ENCODE measurements at regions not wholly inside any gene's neighbourhood (a gene's known extent, or its start where the extent isn't known, plus 50 kb on each side); places are given as distances from the start of the nearest gene placed in this dataset.

- DNase-seq (ENCODE audit: low spot score): no peak
These were observed 205.6 kb downstream of the PSAT1 start for GRCh38 chr9:78502566-78502965.

- no peak for DNase-seq (ENCODE audit: low spot score)
These were observed 208.6 kb downstream of the PSAT1 start for GRCh38 chr9:78505546-78505945.

GRCh38 chr9:78507037-78507436 is 210.1 kb downstream of the PSAT1 start:
- no peak for DNase-seq (ENCODE audit: low spot score)

DNA sequence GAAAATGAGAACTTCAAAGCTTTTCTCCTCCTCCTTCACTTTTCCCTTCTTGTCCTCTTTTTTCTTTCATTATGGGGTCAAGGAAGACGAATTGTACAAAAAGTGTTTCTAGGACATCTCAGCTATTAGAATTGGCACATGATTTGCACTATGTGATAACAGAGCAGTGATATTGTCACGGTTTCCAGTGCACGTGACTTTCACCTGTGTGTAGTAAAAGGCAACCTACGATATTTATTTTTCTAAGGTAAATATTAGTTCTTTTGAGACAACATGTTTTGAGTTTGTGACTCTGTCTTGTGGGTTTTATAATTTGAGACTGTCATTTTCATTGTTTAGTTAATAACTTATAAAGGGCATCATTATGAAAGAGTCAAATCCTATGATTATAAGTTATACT is 213.1 kb downstream of the PSAT1 start:
- no peak for DNase-seq (ENCODE audit: low spot score)

DNA sequence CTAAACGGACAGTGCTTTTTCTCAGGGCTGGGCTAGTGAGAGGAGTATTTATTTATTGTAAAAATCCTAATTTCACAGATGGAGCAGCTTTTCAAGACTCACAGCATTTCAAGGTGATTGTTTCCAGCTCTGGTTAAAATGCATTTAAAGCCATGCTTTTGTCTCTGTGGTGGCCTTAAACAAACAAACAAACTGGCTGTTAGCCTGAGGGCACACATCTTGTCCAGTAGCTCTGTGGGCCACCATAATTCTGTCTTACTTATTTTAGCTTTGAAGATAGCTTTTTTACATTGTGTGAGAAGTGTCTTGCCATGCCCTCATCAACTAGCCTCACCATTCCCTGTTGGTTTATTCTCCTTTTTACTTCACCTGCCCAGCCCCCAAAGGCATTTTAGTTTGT is 218.2 kb downstream of the PSAT1 start:
- no peak for DNase-seq (ENCODE audit: low spot score)

- DNase-seq (ENCODE audit: low spot score): no peak
These were observed 222.9 kb downstream of the PSAT1 start for GRCh38 chr9:78519786-78520185.

- no peak for DNase-seq (ENCODE audit: low spot score)
These were observed 224.8 kb downstream of the PSAT1 start for GRCh38 chr9:78521680-78522079.

- DNase-seq (ENCODE audit: low spot score): no peak
These were observed 229.1 kb downstream of the PSAT1 start for GRCh38 chr9:78525986-78526560.

DNA sequence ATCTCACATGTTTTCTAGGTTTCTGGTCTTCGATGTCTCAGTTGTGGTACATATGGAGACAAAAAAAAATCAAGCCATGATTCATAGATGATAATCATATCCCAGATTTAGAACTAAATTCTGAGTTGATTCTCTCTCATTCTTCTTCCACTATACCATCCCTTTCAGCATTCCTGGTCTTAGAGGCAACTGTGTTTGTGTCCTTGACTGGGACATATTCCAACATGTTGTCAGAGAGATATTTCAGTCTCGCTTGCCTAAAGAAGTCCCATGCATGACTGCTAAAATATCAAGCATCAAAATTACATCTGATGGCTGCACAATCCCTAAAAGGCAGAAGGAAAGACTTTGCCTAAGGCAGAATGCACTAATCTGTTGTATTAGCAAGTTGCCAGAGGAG is 236.6 kb downstream of the PSAT1 start:
- DNase-seq (ENCODE audit: low spot score): no peak

GRCh38 chr9:78539188-78539587 is 242.3 kb downstream of the PSAT1 start:
- no peak for DNase-seq (ENCODE audit: low spot score)

DNA sequence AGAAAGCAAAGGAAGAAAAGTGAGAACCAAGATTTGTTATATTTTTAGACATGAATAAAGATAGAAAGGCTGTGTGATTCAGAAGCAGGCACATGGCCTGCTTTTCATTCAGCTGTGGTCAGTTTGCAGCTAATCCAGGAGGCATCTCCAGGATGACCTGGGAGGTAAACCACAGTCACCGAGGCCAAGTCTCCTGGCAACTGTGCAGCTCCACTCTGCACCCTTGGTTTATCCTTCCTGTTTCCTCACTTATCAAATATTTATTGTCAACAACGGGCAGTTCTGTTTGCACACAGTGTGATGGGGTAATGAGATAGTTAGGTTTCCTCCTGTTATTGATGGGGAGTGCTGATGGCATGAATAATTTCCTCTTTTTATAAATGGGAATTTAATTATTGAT is 243.0 kb downstream of the PSAT1 start:
- no peak for DNase-seq (ENCODE audit: low spot score)

GRCh38 chr9:78541868-78542443 is 245.0 kb downstream of the PSAT1 start:
- DNase-seq (ENCODE audit: low spot score): no peak

DNA sequence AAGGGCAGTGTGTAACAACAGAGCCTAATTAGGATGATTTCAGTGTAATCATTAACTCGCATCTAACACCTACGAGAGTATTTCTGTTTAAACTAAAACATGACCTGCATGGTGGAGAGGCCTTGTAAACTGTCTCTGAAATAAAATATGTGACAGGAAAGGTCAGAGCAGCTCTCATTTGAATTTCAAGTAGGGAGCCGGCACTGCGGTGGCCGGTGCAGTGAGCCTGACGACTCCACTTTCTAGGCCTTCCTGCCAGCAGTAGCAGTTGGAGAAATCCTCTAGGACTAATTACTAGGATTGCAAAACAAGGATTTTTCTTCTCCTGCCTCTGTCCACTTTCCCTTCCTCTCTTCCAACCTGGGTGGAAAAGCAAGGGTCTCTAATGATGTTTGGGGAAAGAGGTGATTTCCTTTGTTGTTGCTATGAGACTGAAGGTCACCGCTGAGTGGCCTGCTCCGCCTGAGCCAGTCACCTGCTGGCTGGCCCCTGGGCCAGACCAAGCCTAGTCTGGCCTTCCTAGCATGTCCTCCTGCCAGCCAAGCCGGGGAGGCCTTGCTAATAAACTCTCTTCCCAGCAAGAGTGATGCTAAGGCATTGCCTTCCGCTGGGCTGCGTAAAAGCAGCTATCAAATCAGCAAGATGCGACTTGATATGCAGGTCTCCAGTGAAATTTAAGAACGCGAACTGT is 245.7 kb downstream of the PSAT1 start:
- DNase-seq (ENCODE audit: low spot score): no peak

DNA sequence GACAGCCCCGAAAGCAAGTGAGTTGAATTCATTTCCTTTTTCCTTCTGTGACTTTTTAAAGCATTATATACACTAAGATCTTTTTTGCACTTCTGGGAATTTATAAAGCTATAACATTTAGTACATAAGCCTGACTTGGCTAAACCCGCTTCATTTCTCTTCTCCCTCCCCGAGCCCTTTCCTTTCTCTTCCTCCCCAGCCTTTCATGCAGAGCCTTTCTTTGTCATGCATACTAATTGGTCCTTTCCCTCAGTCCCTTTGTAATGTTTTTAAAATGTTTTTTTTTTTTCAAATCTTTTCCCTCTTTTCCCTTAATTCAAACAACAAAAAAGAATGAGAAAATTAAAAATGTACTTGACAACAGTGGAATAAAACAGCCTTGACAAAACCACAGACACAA is 246.4 kb downstream of the PSAT1 start:
- DNase-seq (ENCODE audit: low spot score): no peak

- no peak for DNase-seq (ENCODE audit: low spot score)
These were observed 247.3 kb downstream of the PSAT1 start for GRCh38 chr9:78544230-78544629.

GRCh38 chr9:78547831-78548230 is 250.9 kb downstream of the PSAT1 start:
- DNase-seq (ENCODE audit: low spot score): no peak

GRCh38 chr9:78548670-78549069 is 251.7 kb downstream of the PSAT1 start:
- DNase-seq (ENCODE audit: low spot score): no peak

GRCh38 chr9:78549711-78550110 is 252.8 kb downstream of the PSAT1 start:
- no peak for DNase-seq (ENCODE audit: low spot score)

GRCh38 chr9:78552802-78553201 is 255.9 kb downstream of the PSAT1 start:
- DNase-seq (ENCODE audit: low spot score): no peak

- no peak for DNase-seq (ENCODE audit: low spot score)
These were observed 260.6 kb downstream of the PSAT1 start for GRCh38 chr9:78557540-78557939.

- DNase-seq (ENCODE audit: low spot score): no peak
These were observed 262.5 kb downstream of the PSAT1 start for GRCh38 chr9:78559449-78559885.

GRCh38 chr9:78562021-78562420 is 265.1 kb downstream of the PSAT1 start:
- no peak for DNase-seq (ENCODE audit: low spot score)

DNA sequence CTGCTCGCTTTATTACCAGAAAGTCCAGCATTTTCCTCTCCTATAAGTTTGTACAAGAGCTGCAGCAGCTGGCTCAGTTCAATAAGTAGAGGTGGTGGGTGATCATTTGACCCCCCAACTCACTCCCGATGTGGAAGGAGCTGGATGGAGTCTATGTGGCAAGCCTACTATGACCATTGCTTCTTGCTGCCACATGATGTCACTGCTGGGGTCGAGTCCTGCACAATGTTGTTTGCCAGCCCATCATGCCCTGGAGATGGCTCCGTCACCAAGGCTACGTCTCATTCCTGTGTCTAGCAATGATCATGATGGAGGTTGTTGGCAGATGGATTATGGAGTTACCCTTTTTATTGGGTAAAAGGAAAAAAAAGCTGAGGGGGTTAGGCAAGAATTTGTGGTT is 266.3 kb downstream of the PSAT1 start:
- DNase-seq (ENCODE audit: low spot score): no peak

GRCh38 chr9:78565481-78565880 is 268.6 kb downstream of the PSAT1 start:
- no peak for DNase-seq (ENCODE audit: low spot score)

Measured in globus pallidus (tissue), 1 donor.